ENCODE measurements at regions not wholly inside any gene's neighbourhood (a gene's known extent, or its start where the extent isn't known, plus 50 kb on each side); places are given as distances from the start of the nearest gene placed in this dataset.

- TF ChIP-seq CTCF (conservative IDR thresholded peaks at IDR 0.05) (no peak), ZFX (IDR thresholded peaks at IDR 0.05) (no peak)
These were observed 192.9 kb upstream of the SLITRK3 start for GRCh38 chr3:165389064-165389463.
